Pancreas (tissue), 10 donors: ENCODE measurements at regions not wholly inside any gene's neighbourhood (a gene's known extent, or its start where the extent isn't known, plus 50 kb on each side); places are given as distances from the start of the nearest gene placed in this dataset.

Experiments used
- ATAC-seq, 4 donors: fragments of 200-7000 bp; cut with Tn5 transposase; one replicate each; pipeline versions ENCODE4 v1.8.0 to v1.9.1; 2020; ENCODE audit warnings: mild to moderate bottlenecking in 4 of 4, moderate library complexity in 4 of 4
- DNase-seq, 6 donors: peaks; one replicate each; pipeline ENCODE4 v3.0.0-alpha.2; 2020
- FAIRE-seq: peaks from 2 replicates; lab custom pipeline; 2012; peaks lifted over from hg19 to GRCh38; lab: Jason Lieb, UNC
- H3K27ac ChIP-seq, 4 donors: fragments of 200-600 bp; sonication (generic); 1 replicate in 3 of 4; 2 replicates in 1 of 4; pipeline versions ENCODE4 v1.5.0 to v1.8.0; 2020
- H3K27me3 ChIP-seq, 4 donors: fragments of 200-600 bp; one replicate each; pipeline ENCODE4 v1.8.0; 2021
- H3K36me3 ChIP-seq, 3 donors: fragments of 200-600 bp; sonication (generic) in 1 of 3; one replicate each; pipeline versions ENCODE4 v1.5.0 to v1.8.0; 2020 to 2021
- H3K4me1 ChIP-seq, 3 donors: fragments of 200-600 bp; one replicate each; pipeline ENCODE4 v1.8.0; 2021
- H3K4me3 ChIP-seq, 4 donors: fragments of 200-600 bp; sonication (generic) in 2 of 4; one replicate each; pipeline versions ENCODE4 v1.5.0 to v1.8.0; 2020 to 2021
- H3K9me3 ChIP-seq, 4 donors: fragments of 200-600 bp; one replicate each; pipeline ENCODE4 v1.8.0; 2021
- WGBS, 2 donors: extraction: QIAGEN DNeasy Blood & Tissue Kit; methylation state at CpG; one replicate each; pipeline ENCODE4 v1.1.7; 2013; 5-methylcytosine and 5-hydroxymethylcytosine counted together
- intact Hi-C, 3 donors: fragments of 100-400 bp; cut with DNase I; formaldehyde crosslinking; loops; one replicate each; pipeline versions ENCODE4 v1.11.1 to v1.14.2; 2022
- TF ChIP-seq, protein P1 (sequence below), 4 donors: fragments of 200-600 bp; sonication (generic) in 3 of 4; IDR thresholded peaks; one replicate each; pipeline versions ENCODE4 v1.5.0 to v1.8.0; 2021; ENCODE audit warnings: antibody characterized with exemption in 4 of 4
- donor health status: healthy with polysubstance abuse.
- donor health status: DM: no; HTN: no; CAD: no; lungs with moderate emphysema.
- donor health status: DM: no; HTN: no; CAD: no.
- donor health status: control.
- donor health status: control.
- donor health status: Bipolar disorder and iron deficiency.
- donor health status: DM: yes; HTN: yes; CAD: no.
- donor health status: DM: no; HTN: no; CAD: no.
- donor health status: DM: no; HTN: no; CAD: no.
- donor health status: DM: yes; HTN: yes; CAD: no.

DNA sequence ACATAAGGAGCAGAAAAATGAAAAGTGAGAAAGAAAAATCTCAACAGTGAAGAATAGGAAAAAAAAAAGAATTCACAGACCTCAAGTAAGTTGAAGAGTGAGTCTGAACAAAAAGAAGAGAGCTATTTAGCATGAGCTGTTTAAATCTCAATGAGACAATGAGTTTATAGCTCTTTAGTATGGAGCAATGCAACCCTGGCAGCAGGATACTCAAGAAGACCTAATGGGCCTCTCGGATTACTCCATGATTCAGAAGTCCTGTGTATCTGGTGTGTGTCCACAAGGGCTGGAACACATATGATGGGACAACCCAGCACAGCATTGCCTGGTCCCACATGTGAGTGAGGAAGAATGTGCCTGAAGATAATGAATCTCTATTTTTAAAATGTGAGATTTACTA lies 563.1 kb upstream of the INTU start:
- ATAC-seq (no peak), DNase-seq (no peak), FAIRE-seq (no peak)
- 49 to 59% methylated on average over 1 of the region's 1 CpG for WGBS, 2 donors
- TF ChIP-seq, protein P1, sequence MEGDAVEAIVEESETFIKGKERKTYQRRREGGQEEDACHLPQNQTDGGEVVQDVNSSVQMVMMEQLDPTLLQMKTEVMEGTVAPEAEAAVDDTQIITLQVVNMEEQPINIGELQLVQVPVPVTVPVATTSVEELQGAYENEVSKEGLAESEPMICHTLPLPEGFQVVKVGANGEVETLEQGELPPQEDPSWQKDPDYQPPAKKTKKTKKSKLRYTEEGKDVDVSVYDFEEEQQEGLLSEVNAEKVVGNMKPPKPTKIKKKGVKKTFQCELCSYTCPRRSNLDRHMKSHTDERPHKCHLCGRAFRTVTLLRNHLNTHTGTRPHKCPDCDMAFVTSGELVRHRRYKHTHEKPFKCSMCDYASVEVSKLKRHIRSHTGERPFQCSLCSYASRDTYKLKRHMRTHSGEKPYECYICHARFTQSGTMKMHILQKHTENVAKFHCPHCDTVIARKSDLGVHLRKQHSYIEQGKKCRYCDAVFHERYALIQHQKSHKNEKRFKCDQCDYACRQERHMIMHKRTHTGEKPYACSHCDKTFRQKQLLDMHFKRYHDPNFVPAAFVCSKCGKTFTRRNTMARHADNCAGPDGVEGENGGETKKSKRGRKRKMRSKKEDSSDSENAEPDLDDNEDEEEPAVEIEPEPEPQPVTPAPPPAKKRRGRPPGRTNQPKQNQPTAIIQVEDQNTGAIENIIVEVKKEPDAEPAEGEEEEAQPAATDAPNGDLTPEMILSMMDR (IDR thresholded peaks at IDR 0.05): no peak
- no peaks in the 10 kb centered on the region for H3K9me3 ChIP-seq
- H3K4me3 ChIP-seq: no peak overlapping the region
- no peaks in the 10 kb centered on the region for H3K36me3 ChIP-seq
- no peak overlapping the region for H3K27ac ChIP-seq
- intact Hi-C loops: no loop called here
- no peaks in the 10 kb centered on the region for H3K4me1 ChIP-seq
- no peaks in the 10 kb centered on the region for H3K27me3 ChIP-seq

DNA sequence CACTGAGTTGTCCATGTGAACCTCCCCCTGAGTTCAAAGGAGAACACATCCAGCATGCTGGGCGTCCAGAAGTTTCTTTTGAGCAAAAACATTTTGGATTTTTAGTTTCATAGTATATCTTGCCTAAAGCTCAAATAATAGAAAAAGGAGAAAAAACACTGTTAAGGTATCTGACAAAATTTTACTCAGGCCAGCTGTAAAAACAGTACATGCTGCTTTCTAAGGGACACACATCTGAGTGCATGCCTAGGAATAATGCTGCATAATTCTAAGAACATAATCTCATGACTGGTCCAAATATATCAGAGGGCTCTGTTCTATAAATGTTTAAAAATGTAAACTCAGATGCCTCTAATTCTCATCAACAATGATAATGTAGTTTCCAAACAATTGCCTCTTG lies 561.3 kb upstream of the INTU start:
- H3K4me3 ChIP-seq: no peak overlapping the region
- intact Hi-C loops: no loop called here
- H3K36me3 ChIP-seq: no peaks in the 10 kb centered on the region
- DNase-seq (no peak), ATAC-seq (no peak), FAIRE-seq (no peak)
- WGBS, 2 donors: 32 to 39% methylated on average over 1 of the region's 1 CpG
- no peaks in the 10 kb centered on the region for H3K27me3 ChIP-seq
- TF ChIP-seq, protein P1 (IDR thresholded peaks at IDR 0.05): no peak
- H3K27ac ChIP-seq: no peak overlapping the region
- no peaks in the 10 kb centered on the region for H3K9me3 ChIP-seq
- H3K4me1 ChIP-seq: no peaks in the 10 kb centered on the region

DNA sequence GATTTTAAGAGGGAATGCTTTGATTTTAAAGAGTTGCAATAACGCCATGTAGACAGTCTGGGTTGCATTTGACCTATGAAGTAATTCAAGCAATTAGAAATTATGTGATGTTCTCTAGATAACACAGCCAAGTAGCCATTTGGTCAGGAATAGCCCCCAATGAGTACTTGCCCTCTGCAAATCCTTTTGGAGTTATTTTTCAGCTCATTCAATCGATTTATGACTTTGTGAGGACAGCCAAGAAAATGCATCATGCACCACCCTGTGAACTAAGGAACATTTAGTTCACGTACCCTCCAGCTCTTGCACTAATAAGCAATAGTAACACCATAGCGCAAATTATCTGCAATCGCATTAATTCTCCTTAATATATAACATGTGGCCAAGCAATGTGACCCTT lies 552.6 kb upstream of the INTU start:
- WGBS, 2 donors: 57 to 70% methylated on average over 5 of the region's 5 CpGs
- no peaks in the 10 kb centered on the region for H3K9me3 ChIP-seq
- ATAC-seq: no peak

DNA sequence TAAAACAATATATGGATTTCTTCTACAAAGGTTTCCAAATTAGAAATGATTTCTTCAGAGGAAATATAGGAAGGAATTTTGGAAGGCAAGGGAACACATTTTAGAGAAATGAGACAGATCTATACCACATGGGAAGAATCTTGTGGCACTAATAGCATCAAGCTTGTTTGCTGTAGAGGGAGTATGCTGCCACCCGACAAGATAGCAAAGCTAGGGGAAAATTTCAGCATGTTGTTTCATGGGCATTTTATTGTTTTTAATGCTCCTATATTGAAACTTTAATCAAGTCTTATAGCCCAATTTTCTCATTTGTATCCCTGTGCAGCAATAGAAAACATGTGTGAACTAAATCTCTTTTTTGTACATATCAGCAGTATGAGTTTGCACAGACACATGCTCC lies 551.7 kb upstream of the INTU start:
- ATAC-seq: no peak
- Histone ChIP-seq H3K4me3 (no peak overlapping the region), H3K27me3 (no peaks in the 10 kb centered on the region), H3K4me1 (no peaks in the 10 kb centered on the region), H3K9me3 (no peaks in the 10 kb centered on the region), H3K27ac (no peak overlapping the region), H3K36me3 (no peaks in the 10 kb centered on the region)
- 77 to 84% methylated on average over 1 of the region's 1 CpG for WGBS, 2 donors
- no peak for DNase-seq
- FAIRE-seq: no peak
- intact Hi-C loops: no loop called here
- TF ChIP-seq, protein P1 (IDR thresholded peaks at IDR 0.05): no peak

More for the DNA sequence above, 552.6 kb upstream of the INTU start:
- H3K4me1 ChIP-seq: no peaks in the 10 kb centered on the region
- H3K27me3 ChIP-seq: no peaks in the 10 kb centered on the region
- TF ChIP-seq, protein P1 (IDR thresholded peaks at IDR 0.05): no peak
- H3K4me3 ChIP-seq: no peak overlapping the region
- intact Hi-C loops: no loop called here
- H3K36me3 ChIP-seq: no peaks in the 10 kb centered on the region
- no peak for DNase-seq
- no peak overlapping the region for H3K27ac ChIP-seq
- FAIRE-seq: no peak

DNA sequence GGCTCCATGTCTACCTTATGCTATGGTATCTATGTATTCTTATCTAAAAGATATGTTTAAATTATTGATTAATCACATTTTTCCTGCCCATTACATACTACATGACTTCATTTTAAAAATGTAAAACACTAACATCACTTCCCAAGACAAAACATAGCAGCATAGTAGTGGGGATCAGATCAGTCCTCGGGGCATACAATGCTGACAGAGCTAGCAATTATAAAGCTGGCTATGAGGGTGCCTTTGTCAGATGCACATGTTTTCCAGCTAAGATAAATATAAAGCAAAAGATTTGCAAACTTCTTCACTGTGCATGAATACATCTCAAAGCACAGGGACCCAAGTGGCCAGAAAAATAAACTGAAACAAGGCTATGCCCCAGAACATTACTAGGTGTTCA lies 549.8 kb upstream of the INTU start:
- FAIRE-seq: no peak
- Histone ChIP-seq H3K36me3 (no peaks in the 10 kb centered on the region), H3K4me1 (no peaks in the 10 kb centered on the region), H3K27ac (no peak overlapping the region), H3K9me3 (no peaks in the 10 kb centered on the region), H3K27me3 (no peaks in the 10 kb centered on the region), H3K4me3 (no peak overlapping the region)
- TF ChIP-seq, protein P1 (IDR thresholded peaks at IDR 0.05): no peak
- intact Hi-C loops: no loop called here
- 46 to 64% methylated on average over 1 of the region's 1 CpG for WGBS, 2 donors
- no peak for ATAC-seq
- DNase-seq: no peak
